ENCODE measurements at regions not wholly inside any gene's neighbourhood (a gene's known extent, or its start where the extent isn't known, plus 50 kb on each side); places are given as distances from the start of the nearest gene placed in this dataset.

GRCh38 chr9:80294318-80294717, 722.6 kb downstream of the TLE4 start:
- Histone ChIP-seq H3K27me3 (ENCODE audit: insufficient read depth in 3 of 3, low read length in 2 of 3) (no peaks in the 10 kb centered on the region), H3K36me3 (ENCODE audit: insufficient read depth in 1 of 2, low read depth in 1 of 2) (no peaks in the 10 kb centered on the region), H3K4me3 (no peak overlapping the region), H3K27ac (no peak overlapping the region), H3K4me1 (no peaks in the 10 kb centered on the region), H3K9me3 (peaks cover 4% of the 10 kb centered on the region)
- DNase-seq (no peak), ATAC-seq (no peak)
- no peak for TF ChIP-seq CTCF (IDR thresholded peaks at IDR 0.05)
- intact Hi-C loops (cut with DNase I): no loop called here
- WGBS, 3 donors: 88 to 95% (median 88%) methylated on average over 1 of the region's 1 CpG

- no peaks in the 10 kb centered on the region for H3K4me1 ChIP-seq
- no peaks in the 10 kb centered on the region for H3K36me3 ChIP-seq (ENCODE audit: insufficient read depth in 1 of 2, low read depth in 1 of 2)
- intact Hi-C loops (cut with DNase I): no loop called here
- 17 to 32% (median 26%) methylated on average over 2 of the region's 2 CpGs for WGBS, 3 donors
- no peaks in the 10 kb centered on the region for H3K27me3 ChIP-seq (ENCODE audit: insufficient read depth in 3 of 3, low read length in 2 of 3)
- no peak for TF ChIP-seq CTCF (IDR thresholded peaks at IDR 0.05)
- H3K9me3 ChIP-seq: peaks cover 2% of the 10 kb centered on the region
- ATAC-seq: no peak
- no peak for DNase-seq
- no peak overlapping the region for H3K4me3 ChIP-seq
- no peak overlapping the region for H3K27ac ChIP-seq
Observed at GRCh38 chr9:80292231-80292630, 720.5 kb downstream of the TLE4 start.

- Histone ChIP-seq H3K27ac (no peak overlapping the region), H3K4me3 (no peak overlapping the region), H3K36me3 (ENCODE audit: insufficient read depth in 1 of 2, low read depth in 1 of 2) (no peaks in the 10 kb centered on the region), H3K4me1 (no peaks in the 10 kb centered on the region), H3K27me3 (ENCODE audit: insufficient read depth in 3 of 3, low read length in 2 of 3) (no peaks in the 10 kb centered on the region), H3K9me3 (no peaks in the 10 kb centered on the region)
- DNase-seq: no peak
- intact Hi-C loops (cut with DNase I): loop anchor here in 1 of 2 donors (10.0 kb wide), 1 partner anchor 61 kb away; no protein-coding TSS in a partner anchor
- 23 to 44% (median 37%) methylated on average over 2 of the region's 2 CpGs for WGBS, 3 donors
- ATAC-seq: no peak
- no peak for TF ChIP-seq CTCF (IDR thresholded peaks at IDR 0.05)
Observed at GRCh38 chr9:80285326-80285725, 713.6 kb downstream of the TLE4 start.

- no peaks in the 10 kb centered on the region for H3K27me3 ChIP-seq (ENCODE audit: insufficient read depth in 3 of 3, low read length in 2 of 3)
- DNase-seq (no peak), ATAC-seq (no peak)
- no peak overlapping the region for H3K27ac ChIP-seq
- H3K4me3 ChIP-seq: no peak overlapping the region
- intact Hi-C loops (cut with DNase I): loop anchor here in 1 of 2 donors (10.0 kb wide), 1 partner anchor 58 kb away; no protein-coding TSS in a partner anchor
- no peaks in the 10 kb centered on the region for H3K4me1 ChIP-seq
- no peaks in the 10 kb centered on the region for H3K36me3 ChIP-seq (ENCODE audit: insufficient read depth in 1 of 2, low read depth in 1 of 2)
- WGBS, 3 donors: 48 to 90% (median 65%) methylated on average over 3 of the region's 3 CpGs
- no peaks in the 10 kb centered on the region for H3K9me3 ChIP-seq
- TF ChIP-seq CTCF (IDR thresholded peaks at IDR 0.05): no peak
Observed at GRCh38 chr9:80282766-80283165, 711.0 kb downstream of the TLE4 start.

GRCh38 chr9:80259079-80259478, 687.3 kb downstream of the TLE4 start:
- no peak overlapping the region for H3K27ac ChIP-seq
- DNase-seq: no peak
- WGBS, 3 donors: 69 to 86% (median 83%) methylated on average over 2 of the region's 2 CpGs
- H3K27me3 ChIP-seq (ENCODE audit: insufficient read depth in 3 of 3, low read length in 2 of 3): no peaks in the 10 kb centered on the region
- H3K4me3 ChIP-seq: no peak overlapping the region
- H3K4me1 ChIP-seq: no peaks in the 10 kb centered on the region
- no peak for TF ChIP-seq CTCF (IDR thresholded peaks at IDR 0.05)
- ATAC-seq: no peak
- peaks cover 11% of the 10 kb centered on the region for H3K9me3 ChIP-seq
- intact Hi-C loops (cut with DNase I): no loop called here
- H3K36me3 ChIP-seq (ENCODE audit: insufficient read depth in 1 of 2, low read depth in 1 of 2): no peaks in the 10 kb centered on the region
